H9 (cell line): ENCODE measurements at regions not wholly inside any gene's neighbourhood (a gene's known extent, or its start where the extent isn't known, plus 50 kb on each side); places are given as distances from the start of the nearest gene placed in this dataset.

Source experiments
- DNase-seq: peaks from one replicate; pipeline ENCODE4 v3.0.0-alpha.2; 2017
- H2AFZ ChIP-seq: one replicate; pipeline ENCODE4 v1.6.1; 2013; ENCODE audit warnings: mild to moderate bottlenecking, low read length, control low read depth, moderate library complexity
- H2AK5ac ChIP-seq: 2 replicates; pipeline ENCODE4 v1.6.1; 2013; ENCODE audit warnings: low read length, control low read depth, mixed read lengths; ENCODE audit not compliant: insufficient read length
- H2BK120ac ChIP-seq: one replicate; pipeline ENCODE4 v1.6.1; 2013; ENCODE audit warnings: low read depth, mild to moderate bottlenecking, low read length, control low read depth, inconsistent platforms; ENCODE audit not compliant: poor library complexity, severe bottlenecking
- H2BK12ac ChIP-seq: 2 replicates; pipeline ENCODE4 v1.6.1; 2013; ENCODE audit warnings: low read length, control low read depth, mixed read lengths, low read depth; ENCODE audit not compliant: insufficient read length
- H2BK15ac ChIP-seq: 2 replicates; pipeline ENCODE4 v1.6.1; 2013; ENCODE audit warnings: low read depth, low read length, control low read depth
- H2BK20ac ChIP-seq: one replicate; pipeline ENCODE4 v1.6.1; 2013; ENCODE audit warnings: low read depth, mild to moderate bottlenecking, low read length, control low read depth, inconsistent platforms; ENCODE audit not compliant: poor library complexity, severe bottlenecking
- H2BK5ac ChIP-seq: 2 replicates; pipeline ENCODE4 v1.6.1; 2013; ENCODE audit warnings: low read length, control low read depth, mixed read lengths; ENCODE audit not compliant: insufficient read length
- H3K14ac ChIP-seq: 2 replicates; pipeline ENCODE4 v1.6.1; 2013; ENCODE audit warnings: low read length, control low read depth; ENCODE audit not compliant: insufficient read depth
- H3K18ac ChIP-seq: 2 replicates; pipeline ENCODE4 v1.6.1; 2013; ENCODE audit warnings: low read depth, mild to moderate bottlenecking, mixed read lengths, low read length, control low read depth; ENCODE audit not compliant: insufficient read length
- H3K23ac ChIP-seq: 2 replicates; pipeline ENCODE4 v1.6.1; 2013; ENCODE audit warnings: low read length, control low read depth, mixed read lengths, low read depth; ENCODE audit not compliant: insufficient read length
- H3K23me2 ChIP-seq: 2 replicates; pipeline ENCODE4 v1.6.1; 2013; ENCODE audit warnings: low read depth, mild to moderate bottlenecking, mixed read lengths, low read length, control low read depth; ENCODE audit not compliant: insufficient read length, poor library complexity, severe bottlenecking
- H3K27ac ChIP-seq: 2 replicates; pipeline ENCODE4 v1.5.1; 2013; ENCODE audit warnings: low read length, control low read depth, mixed read lengths, low read depth; ENCODE audit not compliant: insufficient read length
- H3K27me3 ChIP-seq: 2 replicates; pipeline ENCODE4 v1.6.1; 2013; ENCODE audit warnings: low read length, control low read depth, inconsistent platforms; ENCODE audit not compliant: insufficient read depth
- H3K4ac ChIP-seq: 2 replicates; pipeline ENCODE4 v1.6.1; 2013; ENCODE audit warnings: low read depth, mild to moderate bottlenecking, control low read depth, inconsistent platforms, low read length, moderate library complexity
- H3K4me1 ChIP-seq: 2 replicates; pipeline ENCODE4 v1.6.1; 2013; ENCODE audit warnings: low read length, control low read depth, inconsistent platforms; ENCODE audit not compliant: insufficient read depth
- H3K4me2 ChIP-seq: 2 replicates; pipeline ENCODE4 v1.6.1; 2013; ENCODE audit warnings: low read length, control low read depth, mixed read lengths; ENCODE audit not compliant: insufficient read length, insufficient read depth
- H3K56ac ChIP-seq: 2 replicates; pipeline ENCODE4 v1.6.1; 2013; ENCODE audit warnings: low read depth, mild to moderate bottlenecking, mixed read lengths, low read length, control low read depth; ENCODE audit not compliant: insufficient read length
- H3K79me1 ChIP-seq: 2 replicates; pipeline ENCODE4 v1.6.1; 2013; ENCODE audit warnings: low read depth, mild to moderate bottlenecking, moderate library complexity, low read length, control low read depth, inconsistent platforms; ENCODE audit not compliant: insufficient read depth, poor library complexity, severe bottlenecking
- H3K79me2 ChIP-seq: 2 replicates; pipeline ENCODE4 v1.6.1; 2013; ENCODE audit warnings: low read length, control low read depth, inconsistent platforms; ENCODE audit not compliant: insufficient read depth
- H3K9ac ChIP-seq: 2 replicates; pipeline ENCODE4 v1.6.1; 2013; ENCODE audit warnings: low read length, control low read depth, mixed read lengths; ENCODE audit not compliant: insufficient read length; ENCODE audit errors: extremely low read depth
- H3K9me3 ChIP-seq: one replicate; pipeline ENCODE4 v1.6.1; 2013; ENCODE audit warnings: low read depth, low read length, inconsistent platforms; ENCODE audit not compliant: control insufficient read depth
- H3T11ph ChIP-seq: one replicate; pipeline ENCODE4 v1.6.1; 2013; ENCODE audit warnings: mild to moderate bottlenecking, low read length, control low read depth, inconsistent platforms
- H4K20me1 ChIP-seq: one replicate; pipeline ENCODE4 v1.6.1; 2013; ENCODE audit not compliant: control insufficient read depth, insufficient read length, insufficient read depth
- H4K5ac ChIP-seq: 2 replicates; pipeline ENCODE4 v1.6.1; 2013; ENCODE audit warnings: low read depth, mild to moderate bottlenecking, mixed read lengths, low read length, control low read depth; ENCODE audit not compliant: insufficient read length
- H4K8ac ChIP-seq: replicated peaks from 2 replicates; pipeline ENCODE4 v1.6.1; 2013; ENCODE audit warnings: low read length, control low read depth, mixed read lengths, low read depth; ENCODE audit not compliant: insufficient read length
- H4K91ac ChIP-seq: 2 replicates; pipeline ENCODE4 v1.6.1; 2013; ENCODE audit warnings: low read depth, mild to moderate bottlenecking, moderate library complexity, mixed read lengths, low read length, control low read depth; ENCODE audit not compliant: insufficient read length
- H3K27ac Mint-ChIP-seq, 3 experiments: 2 replicates in 2 of 3; 3 replicates in 1 of 3; pipeline ENCODE4 v1.8.0; 2020 to 2021; ENCODE audit warnings: mixed read lengths in 3 of 3, mild to moderate bottlenecking in 1 of 3, moderate library complexity in 1 of 3
- H3K27me3 Mint-ChIP-seq: 2 replicates; pipeline ENCODE4 v1.8.0; 2021; ENCODE audit warnings: low read depth, mild to moderate bottlenecking, moderate library complexity, mixed read lengths
- H3K36me3 Mint-ChIP-seq, 3 experiments: 2 replicates in 2 of 3; 3 replicates in 1 of 3; pipeline ENCODE4 v1.8.0; 2020 to 2021; ENCODE audit warnings: low read depth in 3 of 3, mixed read lengths in 3 of 3; ENCODE audit not compliant: insufficient read depth in 1 of 3
- H3K4me1 Mint-ChIP-seq, 2 experiments: 2 replicates each; pipeline ENCODE4 v1.8.0; 2020; ENCODE audit warnings: mixed read lengths in 2 of 2
- H3K4me3 Mint-ChIP-seq, 2 experiments: 2 replicates in 1 of 2; 3 replicates in 1 of 2; pipeline ENCODE4 v1.8.0; 2020 to 2021; ENCODE audit warnings: mild to moderate bottlenecking in 2 of 2, mixed read lengths in 2 of 2, moderate library complexity in 1 of 2
- H3K9me3 Mint-ChIP-seq, 2 experiments: 2 replicates in 1 of 2; 3 replicates in 1 of 2; pipeline ENCODE4 v1.8.0; 2020; ENCODE audit warnings: mild to moderate bottlenecking in 2 of 2, mixed read lengths in 2 of 2, moderate library complexity in 1 of 2
- WGBS: extraction: QIAGEN DNeasy Blood & Tissue Kit; methylation state at CpG from one replicate; pipeline ENCODE4 v1.1.7; 2013; ENCODE audit warnings: missing lambda C conversion rate, low lambda C conversion rate, mixed read lengths; ENCODE audit not compliant: insufficient read length; ENCODE audit errors: extremely low coverage; 5-methylcytosine and 5-hydroxymethylcytosine counted together
- TF ChIP-seq, protein P1 (sequence below): fragments of 200-600 bp; sonication (generic); conservative IDR thresholded peaks from 3 replicates; pipeline ENCODE4 v1.8.0; 2021; ENCODE audit warnings: antibody characterized with exemption, mild to moderate bottlenecking

DNA sequence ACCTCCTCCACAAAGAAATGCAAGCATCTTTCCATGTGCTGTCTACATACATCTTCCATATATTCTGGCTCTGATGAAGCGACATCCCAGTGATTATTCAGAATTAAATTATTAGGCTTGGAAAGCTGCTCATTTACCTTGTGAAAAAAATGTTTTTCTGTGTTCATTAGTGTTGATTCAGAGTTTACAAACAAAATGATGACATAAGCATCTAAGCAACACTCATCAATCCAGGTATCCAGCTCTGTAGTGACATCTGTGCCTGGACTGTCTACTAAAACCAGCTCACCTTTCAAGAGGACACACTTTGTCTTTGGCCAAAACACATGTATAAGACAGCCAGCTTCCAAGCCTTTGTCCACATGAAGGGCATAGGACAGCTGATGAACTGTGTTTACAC, 51.1 kb upstream of the SPATA31C2 start:
- Histone ChIP-seq H3K27ac (no peak overlapping the region), H2AK5ac (no peak overlapping the region), H3K4me2 (no peak overlapping the region), H2BK15ac (no peak overlapping the region), H3K18ac (no peak overlapping the region), H3K79me1 (no peaks in the 10 kb centered on the region), H3K23me2 (no peaks in the 10 kb centered on the region), H3K27me3 (no peaks in the 10 kb centered on the region), H3K56ac (no peak overlapping the region), H3K79me2 (no peaks in the 10 kb centered on the region), H4K20me1 (no peaks in the 10 kb centered on the region), H3K23ac (no peak overlapping the region), H3K4me1 (no peaks in the 10 kb centered on the region), H2BK5ac (no peak overlapping the region), H2AFZ (no peak overlapping the region), H3K14ac (no peak overlapping the region), H3T11ph (no peak overlapping the region), H4K91ac (no peak overlapping the region), H4K5ac (no peak overlapping the region), H2BK120ac (no peak overlapping the region), H2BK20ac (no peak overlapping the region), H3K4ac (no peak overlapping the region), H2BK12ac (no peak overlapping the region), H3K9ac (no peak overlapping the region), H3K9me3 (no peaks in the 10 kb centered on the region), H4K8ac (no peak overlapping the region)
- Mint-ChIP-seq H3K27me3 (no peaks in the 10 kb centered on the region; the same call in 1 of the 2 replicates), H3K27ac (no peak overlapping the region), H3K36me3 (no peaks in the 10 kb centered on the region), H3K4me1 (peaks cover 2% of the 10 kb centered on the region in 2 experiments; a peak in 1 of 4 replicates), H3K9me3 (no peaks in the 10 kb centered on the region), H3K4me3 (no peak overlapping the region)
- no CpG with 5 or more reads among the region's 1 CpG for WGBS
- TF ChIP-seq, protein P1, sequence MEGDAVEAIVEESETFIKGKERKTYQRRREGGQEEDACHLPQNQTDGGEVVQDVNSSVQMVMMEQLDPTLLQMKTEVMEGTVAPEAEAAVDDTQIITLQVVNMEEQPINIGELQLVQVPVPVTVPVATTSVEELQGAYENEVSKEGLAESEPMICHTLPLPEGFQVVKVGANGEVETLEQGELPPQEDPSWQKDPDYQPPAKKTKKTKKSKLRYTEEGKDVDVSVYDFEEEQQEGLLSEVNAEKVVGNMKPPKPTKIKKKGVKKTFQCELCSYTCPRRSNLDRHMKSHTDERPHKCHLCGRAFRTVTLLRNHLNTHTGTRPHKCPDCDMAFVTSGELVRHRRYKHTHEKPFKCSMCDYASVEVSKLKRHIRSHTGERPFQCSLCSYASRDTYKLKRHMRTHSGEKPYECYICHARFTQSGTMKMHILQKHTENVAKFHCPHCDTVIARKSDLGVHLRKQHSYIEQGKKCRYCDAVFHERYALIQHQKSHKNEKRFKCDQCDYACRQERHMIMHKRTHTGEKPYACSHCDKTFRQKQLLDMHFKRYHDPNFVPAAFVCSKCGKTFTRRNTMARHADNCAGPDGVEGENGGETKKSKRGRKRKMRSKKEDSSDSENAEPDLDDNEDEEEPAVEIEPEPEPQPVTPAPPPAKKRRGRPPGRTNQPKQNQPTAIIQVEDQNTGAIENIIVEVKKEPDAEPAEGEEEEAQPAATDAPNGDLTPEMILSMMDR: no peak
- no peak for DNase-seq
